NB4 (cell line): ENCODE measurements at regions not wholly inside any gene's neighbourhood (a gene's known extent, or its start where the extent isn't known, plus 50 kb on each side); places are given as distances from the start of the nearest gene placed in this dataset.
"Not testable (repeated sequence)": the region's sequence is repeated elsewhere in the genome, so short reads cannot be mapped to it uniquely, and the experiment has no call there.

Source experiments
- POLR2A ChIP-seq: IDR thresholded peaks from 2 replicates; pipeline ENCODE4 v1.6.1; 2011; ENCODE audit warnings: mild to moderate bottlenecking; ENCODE audit not compliant: insufficient read length; ENCODE audit errors: extremely low read depth
- TF ChIP-seq, protein P1 (sequence below): IDR thresholded peaks from one replicate; pipeline ENCODE4 v1.5.1; 2012; ENCODE audit warnings: low read depth, low read length
- TF ChIP-seq, protein P2 (sequence below): IDR thresholded peaks from 2 replicates; pipeline ENCODE4 v1.6.1; 2011; ENCODE audit warnings: low read depth, low read length

GRCh38 chr9:40177403-40177802, 821.9 kb downstream of the SPATA31A1 start:
- TF ChIP-seq POLR2A = not testable (repeated sequence)
- TF ChIP-seq, protein P1, sequence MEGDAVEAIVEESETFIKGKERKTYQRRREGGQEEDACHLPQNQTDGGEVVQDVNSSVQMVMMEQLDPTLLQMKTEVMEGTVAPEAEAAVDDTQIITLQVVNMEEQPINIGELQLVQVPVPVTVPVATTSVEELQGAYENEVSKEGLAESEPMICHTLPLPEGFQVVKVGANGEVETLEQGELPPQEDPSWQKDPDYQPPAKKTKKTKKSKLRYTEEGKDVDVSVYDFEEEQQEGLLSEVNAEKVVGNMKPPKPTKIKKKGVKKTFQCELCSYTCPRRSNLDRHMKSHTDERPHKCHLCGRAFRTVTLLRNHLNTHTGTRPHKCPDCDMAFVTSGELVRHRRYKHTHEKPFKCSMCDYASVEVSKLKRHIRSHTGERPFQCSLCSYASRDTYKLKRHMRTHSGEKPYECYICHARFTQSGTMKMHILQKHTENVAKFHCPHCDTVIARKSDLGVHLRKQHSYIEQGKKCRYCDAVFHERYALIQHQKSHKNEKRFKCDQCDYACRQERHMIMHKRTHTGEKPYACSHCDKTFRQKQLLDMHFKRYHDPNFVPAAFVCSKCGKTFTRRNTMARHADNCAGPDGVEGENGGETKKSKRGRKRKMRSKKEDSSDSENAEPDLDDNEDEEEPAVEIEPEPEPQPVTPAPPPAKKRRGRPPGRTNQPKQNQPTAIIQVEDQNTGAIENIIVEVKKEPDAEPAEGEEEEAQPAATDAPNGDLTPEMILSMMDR = not testable (repeated sequence)
- TF ChIP-seq, protein P2, sequence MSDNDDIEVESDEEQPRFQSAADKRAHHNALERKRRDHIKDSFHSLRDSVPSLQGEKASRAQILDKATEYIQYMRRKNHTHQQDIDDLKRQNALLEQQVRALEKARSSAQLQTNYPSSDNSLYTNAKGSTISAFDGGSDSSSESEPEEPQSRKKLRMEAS = not testable (repeated sequence)
